HCT116 (cell line): ENCODE measurements at regions not wholly inside any gene's neighbourhood (a gene's known extent, or its start where the extent isn't known, plus 50 kb on each side); places are given as distances from the start of the nearest gene placed in this dataset.

Experiments used
- ATAC-seq: fragments of 200-7000 bp; cut with Tn5 transposase; 2 replicates; pipeline ENCODE4 v1.9.1; 2020; ENCODE audit warnings: mild to moderate bottlenecking, moderate library complexity
- BruUV-seq: library from RNA; stranded (reverse); fragments of 400-500 nt; replicated peaks from 2 replicates; lab custom pipeline; 2021; lab: Mats Ljungman, UMichigan
- CTCF ChIA-PET: fragments of 300-600 bp; sonication (Branson Sonifier 250); formaldehyde crosslinking; loops from one replicate; lab custom pipeline; 2021; ENCODE audit warnings: antibody characterized with exemption; lab: Charles Lee
- POLR2A ChIA-PET: fragments of 300-600, 350-600 bp; sonication (Branson Sonifier 250); formaldehyde crosslinking; loops from one replicate; lab custom pipeline; 2021; ENCODE audit warnings: antibody characterized with exemption; lab: Charles Lee
- RAD21 ChIA-PET, 2 experiments: fragments of 300-600 bp; sonication (Branson Sonifier 250); formaldehyde crosslinking; loops; one replicate each; lab custom pipeline; 2023; ENCODE audit warnings: low total read pairs in 2 of 2; ENCODE audit not compliant: uncharacterized antibody in 2 of 2, unreplicated experiment in 2 of 2, low non-redundant PET in 1 of 2; lab: Charles Lee
- DNase-seq: peaks from one replicate; pipeline ENCODE4 v3.0.0-alpha.2; 2010; ENCODE audit warnings: low read depth, low spot score
- H2AFZ ChIP-seq: fragments of 200-600 bp; shearing (Covaris generic), sonication (generic); 2 replicates; pipeline ENCODE4 v1.6.1; 2017; ENCODE audit warnings: low read depth, mixed run types, mixed read lengths, antibody characterized with exemption, low read length; ENCODE audit not compliant: poor library complexity, severe bottlenecking
- H3K27ac ChIP-seq: 2 replicates; pipeline ENCODE4 v1.5.1; 2012; ENCODE audit warnings: low read depth, low read length
- H3K27me3 ChIP-seq: fragments of 200-600 bp; sonication (generic); 2 replicates; pipeline ENCODE4 v1.6.1; 2016; ENCODE audit warnings: mixed run types, low read length, mixed read lengths; ENCODE audit not compliant: insufficient read depth
- H3K36me3 ChIP-seq, 2 experiments: fragments of 200-500 bp in 1 of 2; fragments of 200-600 bp in 1 of 2; sonication (Bioruptor generic) in 1 of 2; sonication (generic) in 1 of 2; 2 replicates each; pipeline versions ENCODE4 v1.5.1 to v1.6.1; 2014 to 2016; ENCODE audit warnings: low read length in 2 of 2, inconsistent platforms in 1 of 2, mixed read lengths in 1 of 2, mixed run types in 1 of 2; ENCODE audit not compliant: insufficient read depth in 2 of 2, control insufficient read depth in 1 of 2
- H3K4me1 ChIP-seq, 2 experiments: fragments of 200-600 bp in 1 of 2; sonication (generic) in 1 of 2; 2 replicates each; pipeline versions ENCODE4 v1.5.1 to v1.6.1; 2012 to 2017; ENCODE audit warnings: low read length in 2 of 2, inconsistent platforms in 1 of 2, mild to moderate bottlenecking in 1 of 2, mixed read lengths in 1 of 2, mixed run types in 1 of 2, moderate library complexity in 1 of 2; ENCODE audit not compliant: insufficient read depth in 2 of 2, control insufficient read depth in 1 of 2
- H3K4me2 ChIP-seq: fragments of 200-600 bp; sonication (generic); 2 replicates; pipeline ENCODE4 v1.6.1; 2017; ENCODE audit warnings: mixed run types, low read length, mixed read lengths
- H3K4me3 ChIP-seq, 2 experiments: fragments of 200-600 bp in 1 of 2; sonication (generic) in 1 of 2; replicated peaks in 1 of 2; 2 replicates each; pipeline ENCODE4 v1.5.1; 2011 to 2016; ENCODE audit warnings: low read length in 2 of 2, control low read depth in 1 of 2, low read depth in 1 of 2, mild to moderate bottlenecking in 1 of 2, mixed read lengths in 1 of 2, mixed run types in 1 of 2
- H3K79me2 ChIP-seq: fragments of 200-600 bp; sonication (generic); 2 replicates; pipeline ENCODE4 v1.6.1; 2017; ENCODE audit warnings: mild to moderate bottlenecking, mixed run types, low read length, moderate library complexity, mixed read lengths; ENCODE audit not compliant: insufficient read depth
- H3K9ac ChIP-seq: fragments of 200-600 bp; sonication (generic); 2 replicates; pipeline ENCODE4 v1.6.1; 2016; ENCODE audit warnings: low read length, mixed read lengths
- H3K9me2 ChIP-seq: fragments of 200-600 bp; sonication (generic), shearing (Covaris generic); 2 replicates; pipeline ENCODE4 v1.6.1; 2017; ENCODE audit warnings: mixed run types, mild to moderate bottlenecking, moderate library complexity; ENCODE audit not compliant: insufficient read depth
- H3K9me3 ChIP-seq, 2 experiments: fragments of 200-500 bp in 1 of 2; fragments of 200-600 bp in 1 of 2; sonication (Bioruptor generic) in 1 of 2; sonication (generic) in 1 of 2; 2 replicates each; pipeline ENCODE4 v1.6.1; 2014 to 2017; ENCODE audit warnings: low read length in 2 of 2, mixed read lengths in 2 of 2, inconsistent platforms in 1 of 2, low read depth in 1 of 2, mild to moderate bottlenecking in 1 of 2, mixed run types in 1 of 2, moderate library complexity in 1 of 2; ENCODE audit not compliant: control insufficient read depth in 1 of 2, insufficient read depth in 1 of 2
- H4K20me1 ChIP-seq: fragments of 200-600 bp; sonication (generic), shearing (Covaris generic); 2 replicates; pipeline ENCODE4 v1.6.1; 2017; ENCODE audit warnings: mixed run types, mild to moderate bottlenecking, moderate library complexity; ENCODE audit not compliant: insufficient read depth
- CBX3 ChIP-seq: IDR thresholded peaks from 2 replicates; pipeline ENCODE4 v1.6.1; 2012; ENCODE audit warnings: low read depth
- CEBPB ChIP-seq: IDR thresholded peaks from 2 replicates; pipeline ENCODE4 v1.6.1; 2012; ENCODE audit warnings: low read depth
- CTCF ChIP-seq, 3 experiments: fragments of 200-600 bp in 1 of 3; sonication (generic) in 1 of 3; IDR thresholded peaks in 2 of 3; conservative IDR thresholded peaks in 1 of 3; 2 replicates each; pipeline ENCODE4 v1.5.1; 2012 to 2017; ENCODE audit warnings: low read depth in 2 of 3, low read length in 2 of 3, antibody characterized with exemption in 1 of 3, borderline replicate concordance in 1 of 3, control low read depth in 1 of 3, mild to moderate bottlenecking in 1 of 3, mixed read lengths in 1 of 3, mixed run types in 1 of 3, moderate library complexity in 1 of 3; ENCODE audit not compliant: insufficient read depth in 1 of 3
- EZH2 ChIP-seq: fragments of 200-600 bp; sonication (generic); IDR thresholded peaks from 2 replicates; pipeline ENCODE4 v1.6.1; 2017; ENCODE audit warnings: antibody characterized with exemption, mixed run types
- EZH2phosphoT487 ChIP-seq: fragments of 200-600 bp; IDR thresholded peaks from 2 replicates; pipeline ENCODE4 v1.6.1; 2018; ENCODE audit warnings: antibody characterized with exemption, borderline replicate concordance
- FOSL1 ChIP-seq: IDR thresholded peaks from 2 replicates; pipeline ENCODE4 v1.6.1; 2012; ENCODE audit warnings: low read depth
- MAX ChIP-seq: IDR thresholded peaks from 2 replicates; pipeline ENCODE4 v1.6.1; 2012
- POLR2A ChIP-seq: IDR thresholded peaks from 2 replicates; pipeline ENCODE4 v1.7.0; 2011; ENCODE audit warnings: borderline replicate concordance; ENCODE audit not compliant: insufficient read depth, insufficient read length; ENCODE audit errors: extremely low read depth
- POLR2AphosphoS5 ChIP-seq: IDR thresholded peaks from 2 replicates; pipeline ENCODE4 v1.6.1; 2011; ENCODE audit warnings: mild to moderate bottlenecking, low read depth, low read length, moderate library complexity
- SIN3A ChIP-seq: IDR thresholded peaks from 2 replicates; pipeline ENCODE4 v1.6.1; 2012; ENCODE audit warnings: low read depth
- SP1 ChIP-seq: IDR thresholded peaks from 2 replicates; pipeline ENCODE4 v1.6.1; 2012; ENCODE audit warnings: low read depth
- SRF ChIP-seq: IDR thresholded peaks from 2 replicates; pipeline ENCODE4 v1.6.1; 2012; ENCODE audit warnings: low read depth
- TCF7L2 ChIP-seq: IDR thresholded peaks from 2 replicates; pipeline ENCODE4 v1.7.0; 2011; ENCODE audit warnings: borderline replicate concordance, inconsistent platforms; ENCODE audit not compliant: insufficient read depth, insufficient read length; ENCODE audit errors: extremely low read depth
- YY1 ChIP-seq: IDR thresholded peaks from 2 replicates; pipeline ENCODE4 v1.6.1; 2011; ENCODE audit warnings: low read length, low read depth, moderate library complexity, mild to moderate bottlenecking; ENCODE audit not compliant: insufficient replicate concordance; ENCODE audit errors: extremely low read depth
- ZFX ChIP-seq: fragments of 450-650 bp; IDR thresholded peaks from 2 replicates; pipeline ENCODE4 v1.6.1; 2017
- ZNF274 ChIP-seq: fragments of 200-500 bp; sonication (Bioruptor generic); IDR thresholded peaks from 2 replicates; pipeline ENCODE4 v1.6.1; 2014; ENCODE audit warnings: mild to moderate bottlenecking, low read depth, low read length, inconsistent platforms
- intact Hi-C: fragments of 100-400 bp; cut with micrococcal nuclease; formaldehyde crosslinking; loops from 2 replicates; pipeline ENCODE4 v1.10.0; 2022

- no peaks in the 10 kb centered on the region for H3K36me3 ChIP-seq
- H4K20me1 ChIP-seq, result no peaks in the 10 kb centered on the region
- H3K9me2 ChIP-seq, result no peaks in the 10 kb centered on the region
- H3K4me3 ChIP-seq, result no peak overlapping the region
- BruUV-seq, result no TSS peak
- DNase-seq, result no peak
- TF ChIP-seq ZFX (no peak), POLR2A (no peak), EZH2 (no peak), SP1 (no peak), CEBPB (no peak), CBX3 (no peak), POLR2AphosphoS5 (no peak), FOSL1 (no peak)
- H3K9me3 ChIP-seq, result no peaks in the 10 kb centered on the region
- peak overlapping the region; percentile 44 for H3K4me2 ChIP-seq
- no peaks in the 10 kb centered on the region for H3K79me2 ChIP-seq
- intact Hi-C loops, result loop anchor here (5.0 kb wide), 1 partner anchor 1039 kb away; no protein-coding TSS in a partner anchor
- no peaks in the 10 kb centered on the region for H3K27me3 ChIP-seq
- peak overlapping the region; percentile 68 for H2AFZ ChIP-seq
- H3K4me1 ChIP-seq, result peaks cover 14 to 23% of the 10 kb centered on the region in 2 experiments
- ChIA-PET RAD21 (interaction anchor here in 1 of 2 experiments (1.3 kb wide), 1 partner anchor 510 kb away, joined by 5 read pairs; the partner anchor contains the start of gene CITED2), POLR2A (no interaction called here), CTCF (no interaction called here)
- H3K9ac ChIP-seq, result no peak overlapping the region
- H3K27ac ChIP-seq, result no peak overlapping the region
- no peak for ATAC-seq
These were observed 509.3 kb upstream of the CITED2 start for GRCh38 chr6:139883776-139884175.

GRCh38 chr6:139882977-139883728 lies 508.7 kb upstream of the CITED2 start:
- ChIA-PET CTCF (no interaction called here), RAD21 (interaction anchor here in 1 of 2 experiments (1.3 kb wide), 1 partner anchor 510 kb away, joined by 5 read pairs; the partner anchor contains the start of gene CITED2), POLR2A (no interaction called here)
- Histone ChIP-seq H3K4me1 (peaks cover 14 to 23% of the 10 kb centered on the region in 2 experiments), H3K9ac (no peak overlapping the region), H3K27me3 (no peaks in the 10 kb centered on the region), H4K20me1 (no peaks in the 10 kb centered on the region), H3K27ac (no peak overlapping the region), H3K9me3 (no peaks in the 10 kb centered on the region), H3K9me2 (no peaks in the 10 kb centered on the region), H2AFZ (peak overlapping the region; percentile 68), H3K36me3 (no peaks in the 10 kb centered on the region), H3K79me2 (no peaks in the 10 kb centered on the region), H3K4me2 (peak overlapping the region; percentile 44), H3K4me3 (no peak overlapping the region)
- ATAC-seq (peak; percentile 44), DNase-seq (no peak)
- intact Hi-C loops, result loop anchor here (5.0 kb wide), 1 partner anchor 1039 kb away; no protein-coding TSS in a partner anchor
- no TSS peak for BruUV-seq
- no peak for TF ChIP-seq POLR2A
- TF ChIP-seq CBX3, result 0 out of 2 replicates have a peak, but pooled peaks have one; percentile 13
- TF ChIP-seq MAX, result no peak
- TF ChIP-seq CTCF (IDR thresholded peaks at IDR 0.05 in 2 of 3, conservative IDR thresholded peaks at IDR 0.05 in 1 of 3; ENCODE audit: borderline replicate concordance in 1 of 3, insufficient read depth in 1 of 3, low read depth in 2 of 3, low read length in 2 of 3), result no peak
- TF ChIP-seq SP1, result no peak
- no peak for TF ChIP-seq ZFX
- TF ChIP-seq ZNF274, result no peak
- TF ChIP-seq SRF, result no peak
- no peak for TF ChIP-seq YY1
- TF ChIP-seq SIN3A, result no peak
- no peak for TF ChIP-seq EZH2phosphoT487
- TF ChIP-seq TCF7L2, result no peak
